Panc1 (cell line): ENCODE measurements at regions not wholly inside any gene's neighbourhood (a gene's known extent, or its start where the extent isn't known, plus 50 kb on each side); places are given as distances from the start of the nearest gene placed in this dataset.

Experiments used
- POLR2AphosphoS5 ChIP-seq: IDR thresholded peaks from 2 replicates; pipeline ENCODE4 v1.6.1; 2012; ENCODE audit warnings: mild to moderate bottlenecking, low read depth, low read length, moderate library complexity
- REST ChIP-seq, 2 experiments: IDR thresholded peaks; 2 replicates each; pipeline ENCODE4 v1.6.1; 2011 to 2012; ENCODE audit warnings: low read depth in 2 of 2, control low read depth in 1 of 2, low read length in 1 of 2, mild to moderate bottlenecking in 1 of 2, moderate library complexity in 1 of 2; ENCODE audit not compliant: insufficient read depth in 1 of 2
- SIN3A ChIP-seq: IDR thresholded peaks from 2 replicates; pipeline ENCODE4 v1.6.1; 2012; ENCODE audit warnings: low read depth, mild to moderate bottlenecking, low read length, moderate library complexity, borderline replicate concordance; ENCODE audit not compliant: insufficient read depth
- TCF7L2 ChIP-seq: IDR thresholded peaks from 2 replicates; pipeline ENCODE4 v1.6.1; 2011; ENCODE audit warnings: mild to moderate bottlenecking, low read depth, low read length, inconsistent platforms
- TF ChIP-seq, protein P1 (sequence below): fragments of 450-650 bp; IDR thresholded peaks from 2 replicates; pipeline ENCODE4 v1.5.1; 2017; ENCODE audit warnings: mild to moderate bottlenecking

DNA sequence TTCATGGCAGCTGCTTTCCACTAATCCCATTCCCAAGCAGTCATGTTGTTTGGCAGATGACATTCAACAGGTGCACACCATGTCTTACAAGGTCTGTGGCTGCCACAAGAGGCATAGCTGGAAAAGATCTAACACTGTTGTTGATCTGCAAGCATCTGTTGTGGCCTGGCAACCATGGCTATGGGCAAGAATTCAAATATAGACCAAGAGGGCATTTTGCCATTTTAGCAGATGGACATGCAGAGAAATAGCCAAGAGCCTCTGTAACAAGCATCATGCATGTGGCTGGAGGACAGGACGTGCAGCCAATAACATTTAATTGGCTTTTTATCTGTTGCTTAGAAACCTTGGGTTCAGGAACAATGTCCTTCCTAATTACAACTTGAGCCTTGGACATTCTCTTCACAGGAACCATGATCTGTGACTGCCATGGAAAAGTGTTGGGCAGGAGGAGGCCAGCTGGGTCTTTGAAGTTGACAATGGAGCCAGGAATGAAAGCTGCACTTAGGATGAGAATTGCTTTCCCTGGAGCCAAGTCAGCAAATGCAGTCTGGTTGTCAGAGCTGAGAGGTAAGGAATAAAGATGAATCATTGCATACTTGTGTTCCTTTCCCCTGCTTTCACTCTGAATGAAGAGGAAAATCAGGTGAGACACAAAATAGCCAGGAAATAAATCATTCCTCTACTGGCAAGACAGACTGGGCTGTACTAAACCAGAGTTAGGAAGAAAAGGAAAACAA, 113.6 kb upstream of the ANO5 start:
- TF ChIP-seq POLR2AphosphoS5 = no peak
- TF ChIP-seq, protein P1, sequence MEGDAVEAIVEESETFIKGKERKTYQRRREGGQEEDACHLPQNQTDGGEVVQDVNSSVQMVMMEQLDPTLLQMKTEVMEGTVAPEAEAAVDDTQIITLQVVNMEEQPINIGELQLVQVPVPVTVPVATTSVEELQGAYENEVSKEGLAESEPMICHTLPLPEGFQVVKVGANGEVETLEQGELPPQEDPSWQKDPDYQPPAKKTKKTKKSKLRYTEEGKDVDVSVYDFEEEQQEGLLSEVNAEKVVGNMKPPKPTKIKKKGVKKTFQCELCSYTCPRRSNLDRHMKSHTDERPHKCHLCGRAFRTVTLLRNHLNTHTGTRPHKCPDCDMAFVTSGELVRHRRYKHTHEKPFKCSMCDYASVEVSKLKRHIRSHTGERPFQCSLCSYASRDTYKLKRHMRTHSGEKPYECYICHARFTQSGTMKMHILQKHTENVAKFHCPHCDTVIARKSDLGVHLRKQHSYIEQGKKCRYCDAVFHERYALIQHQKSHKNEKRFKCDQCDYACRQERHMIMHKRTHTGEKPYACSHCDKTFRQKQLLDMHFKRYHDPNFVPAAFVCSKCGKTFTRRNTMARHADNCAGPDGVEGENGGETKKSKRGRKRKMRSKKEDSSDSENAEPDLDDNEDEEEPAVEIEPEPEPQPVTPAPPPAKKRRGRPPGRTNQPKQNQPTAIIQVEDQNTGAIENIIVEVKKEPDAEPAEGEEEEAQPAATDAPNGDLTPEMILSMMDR = no peak
- TF ChIP-seq TCF7L2 = no peak
- TF ChIP-seq REST (IDR thresholded peaks at IDR 0.05; ENCODE audit: insufficient read depth in 1 of 2, low read depth in 2 of 2, low read length in 1 of 2) = no peak
- no peak for TF ChIP-seq SIN3A
